GM21526 (cell line): ENCODE measurements at regions not wholly inside any gene's neighbourhood (a gene's known extent, or its start where the extent isn't known, plus 50 kb on each side); places are given as distances from the start of the nearest gene placed in this dataset.
"Not testable (repeated sequence)": the region's sequence is repeated elsewhere in the genome, so short reads cannot be mapped to it uniquely, and the experiment has no call there.

ENCODE experiments used
- ATAC-seq: cut with Tn5 transposase; IDR thresholded peaks from one replicate; pipeline ENCODE4 v1.9.1; 2021; ENCODE audit warnings: moderate library complexity; ENCODE audit not compliant: unreplicated experiment, low FRiP score

DNA sequence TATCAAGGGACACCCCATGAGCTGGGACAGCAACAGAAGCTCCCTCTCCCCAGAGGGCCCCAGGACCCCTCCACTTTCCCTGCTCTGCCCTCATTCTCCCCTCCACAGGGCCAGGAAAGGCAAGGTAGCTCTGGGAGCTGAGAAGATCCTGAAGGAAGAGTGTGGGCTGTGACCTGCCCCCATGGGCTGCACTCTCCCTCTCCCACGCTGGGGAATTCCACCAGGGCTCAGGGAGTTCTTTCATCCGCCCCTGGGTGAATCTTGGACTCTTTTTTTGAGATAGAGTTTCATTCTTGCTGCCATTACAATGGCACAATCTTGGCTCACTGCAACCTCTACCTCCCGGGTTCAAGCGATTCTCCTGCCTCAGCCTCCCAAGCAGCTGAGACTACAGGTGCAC is 73.8 kb downstream of the C9orf50 start:
- ATAC-seq: no peak

DNA sequence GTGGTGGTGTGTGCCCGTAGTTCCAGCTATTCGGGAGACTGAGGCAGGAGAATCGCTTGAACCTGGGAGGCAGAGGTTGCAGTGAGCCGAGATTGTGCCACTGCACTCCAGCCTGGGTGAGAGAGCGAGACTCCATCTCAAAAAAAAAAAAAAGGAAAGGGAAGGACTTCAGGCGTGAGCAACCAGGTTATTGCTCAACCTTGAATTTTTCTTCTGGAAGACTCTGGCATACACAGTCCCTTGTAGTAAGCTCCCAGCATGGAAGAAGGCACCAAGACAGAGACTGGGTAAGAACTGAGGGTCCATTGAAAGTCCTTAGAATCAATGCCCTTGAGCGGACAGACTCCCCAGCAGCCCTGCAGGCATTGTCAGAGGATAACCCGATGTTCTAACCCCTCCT is 75.0 kb downstream of the C9orf50 start:
- ATAC-seq: not testable (repeated sequence)

DNA sequence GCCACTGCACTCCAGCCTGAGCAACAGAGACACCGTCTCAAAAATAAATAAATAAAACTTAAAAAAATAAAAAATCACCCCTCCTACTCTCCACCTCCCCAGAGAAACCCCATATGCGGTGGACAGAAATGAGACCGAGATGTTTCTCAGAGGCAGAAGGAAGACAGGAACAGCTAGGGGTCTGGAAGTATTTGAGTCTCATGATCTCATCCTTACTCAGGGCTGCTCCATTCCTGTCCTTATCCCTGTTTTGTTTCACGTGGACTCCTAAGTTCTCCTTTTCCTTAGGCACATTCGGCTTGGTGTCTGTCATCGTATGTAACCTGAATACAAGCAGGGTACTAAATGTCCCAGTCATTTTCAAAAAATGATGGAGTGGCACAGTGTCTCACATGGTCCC is 76.1 kb downstream of the C9orf50 start:
- no peak for ATAC-seq

GRCh38 chr9:129542741-129543140 is 78.2 kb downstream of the C9orf50 start:
- no peak for ATAC-seq

DNA sequence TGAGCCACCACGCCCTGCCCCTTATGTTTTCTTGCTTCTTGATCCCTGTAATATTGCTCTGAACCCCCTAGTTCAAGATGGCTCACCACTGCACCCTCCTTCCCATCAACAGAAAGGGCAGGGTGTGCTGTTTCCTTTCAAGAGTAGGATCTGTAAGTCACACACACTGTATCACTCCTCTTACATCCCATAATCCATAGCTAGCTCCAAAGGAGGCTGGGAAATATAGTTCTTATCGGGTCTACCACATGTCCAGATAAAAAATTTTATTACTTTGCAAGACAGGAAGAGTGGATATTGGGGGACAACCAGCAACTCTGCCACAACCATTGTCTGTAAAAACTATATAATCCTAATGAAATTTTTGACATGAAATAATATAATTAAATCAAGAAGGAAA is 79.6 kb downstream of the C9orf50 start:
- no peak for ATAC-seq

DNA sequence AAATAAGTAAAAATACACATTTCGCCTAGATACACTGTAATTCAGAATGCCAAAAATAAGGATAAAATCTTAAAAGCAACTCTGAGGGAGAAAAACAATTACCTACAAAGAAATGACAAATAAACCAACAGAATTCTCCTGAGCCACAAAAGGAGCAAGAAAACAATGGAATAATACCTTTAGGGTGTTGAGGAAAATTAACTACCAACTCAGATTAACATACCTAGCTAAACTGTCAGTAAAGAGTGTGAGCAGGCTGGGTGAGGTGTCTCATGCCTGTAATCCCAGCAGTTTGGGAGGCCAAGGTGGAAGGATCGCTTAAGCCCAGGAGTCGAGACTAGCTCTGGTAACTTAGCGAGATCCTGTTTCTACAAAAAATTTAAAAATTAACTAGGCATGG is 81.5 kb downstream of the C9orf50 start:
- ATAC-seq: no peak

- not testable (repeated sequence) for ATAC-seq
Measured at GRCh38 chr9:129531860-129532402, 89.0 kb downstream of the C9orf50 start.

- not testable (repeated sequence) for ATAC-seq
Measured at GRCh38 chr9:129527955-129528354, 92.9 kb downstream of the C9orf50 start.

DNA sequence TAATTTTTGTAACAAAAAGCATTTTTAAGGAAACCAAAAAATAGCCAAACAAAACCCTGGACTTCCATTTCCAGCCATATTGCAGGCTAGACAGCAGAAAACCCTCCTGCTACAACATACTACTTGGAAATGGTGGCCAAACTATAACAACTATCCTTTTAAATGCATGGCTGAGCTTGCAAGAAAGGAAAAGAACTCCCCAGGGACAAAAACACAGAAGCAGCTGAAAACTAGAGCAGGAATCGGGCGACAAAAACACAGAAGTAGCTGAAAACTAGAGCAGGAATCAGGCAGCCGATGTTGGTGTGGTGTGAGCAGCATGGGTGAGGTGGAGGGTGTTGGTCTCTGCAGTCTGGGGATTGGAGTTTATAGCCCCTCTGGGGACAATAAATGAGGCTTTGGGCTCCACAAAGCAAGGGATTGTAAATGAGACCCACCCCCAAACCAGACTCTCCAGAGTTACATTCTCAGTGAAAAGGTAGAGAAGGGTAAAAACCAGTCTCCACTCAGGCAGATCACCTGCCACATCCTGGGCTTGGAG is 95.2 kb downstream of the C9orf50 start:
- ATAC-seq: no peak

GRCh38 chr9:129524582-129525270 is 96.2 kb downstream of the C9orf50 start:
- no peak for ATAC-seq

GRCh38 chr9:129523943-129524581 is 96.8 kb downstream of the C9orf50 start:
- no peak for ATAC-seq

- ATAC-seq: no peak
Measured at GRCh38 chr9:129522351-129522750, 98.5 kb downstream of the C9orf50 start.

GRCh38 chr9:129520082-129520481 is 100.8 kb downstream of the C9orf50 start:
- no peak for ATAC-seq

DNA sequence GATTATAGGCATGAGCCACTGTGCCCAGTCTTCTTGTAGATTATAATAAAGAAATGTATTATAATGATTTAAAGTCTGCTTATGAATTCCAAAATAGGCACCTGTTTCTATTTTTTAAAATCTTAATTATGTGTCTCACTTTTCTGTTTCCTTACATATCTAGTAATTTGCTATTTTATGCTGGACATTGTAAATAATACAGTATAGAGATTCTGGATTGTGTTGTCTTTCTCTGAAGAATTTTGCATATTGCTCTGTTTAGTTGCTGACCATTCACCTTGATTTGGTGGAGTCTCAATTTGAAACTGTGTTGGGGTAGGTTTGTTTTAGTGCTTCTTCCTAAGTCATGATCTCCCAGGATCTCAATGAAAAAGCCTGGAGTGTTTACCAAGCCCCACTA is 102.8 kb downstream of the C9orf50 start:
- no peak for ATAC-seq

DNA sequence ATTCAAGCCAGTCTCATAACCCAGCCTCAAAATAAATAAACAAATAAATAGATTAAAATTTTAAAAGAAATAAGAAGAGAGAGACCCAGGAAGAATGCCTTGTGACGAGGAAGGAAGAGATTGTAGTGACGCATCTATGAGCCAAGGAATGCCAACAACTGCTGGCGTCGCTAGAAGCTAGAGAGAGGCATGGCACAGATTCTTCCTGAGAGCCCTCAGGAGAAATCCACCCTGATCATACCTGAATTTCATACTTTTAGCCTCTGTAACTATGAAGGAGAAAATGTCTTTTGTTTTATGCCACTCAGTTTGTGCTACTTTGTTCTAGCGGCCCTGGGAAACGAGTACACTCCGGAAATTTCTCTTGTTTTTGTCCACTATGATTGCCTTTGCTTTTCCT is 103.9 kb downstream of the C9orf50 start:
- no peak for ATAC-seq

DNA sequence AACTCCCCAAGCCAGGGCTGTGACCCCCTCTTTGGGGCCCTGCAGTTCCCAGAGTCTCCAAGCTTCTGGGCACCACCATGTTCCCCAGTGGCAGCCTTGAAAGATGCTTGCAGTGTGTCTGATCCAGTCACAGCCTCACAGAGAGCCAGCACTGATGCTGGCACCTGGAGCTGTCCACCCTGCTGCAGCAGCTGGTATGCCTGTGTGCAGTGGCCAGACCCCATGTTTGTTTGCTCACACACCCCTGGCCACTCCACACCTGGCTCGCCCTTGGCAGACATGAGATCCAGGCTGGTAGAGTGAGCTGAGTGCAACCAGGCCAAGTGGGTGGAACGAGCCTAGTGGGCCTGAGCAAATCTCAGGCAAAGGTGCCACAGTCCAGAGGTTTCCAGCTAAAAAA is 106.0 kb downstream of the C9orf50 start:
- no peak for ATAC-seq

GRCh38 chr9:129514497-129514867 is 106.4 kb downstream of the C9orf50 start:
- no peak for ATAC-seq

DNA sequence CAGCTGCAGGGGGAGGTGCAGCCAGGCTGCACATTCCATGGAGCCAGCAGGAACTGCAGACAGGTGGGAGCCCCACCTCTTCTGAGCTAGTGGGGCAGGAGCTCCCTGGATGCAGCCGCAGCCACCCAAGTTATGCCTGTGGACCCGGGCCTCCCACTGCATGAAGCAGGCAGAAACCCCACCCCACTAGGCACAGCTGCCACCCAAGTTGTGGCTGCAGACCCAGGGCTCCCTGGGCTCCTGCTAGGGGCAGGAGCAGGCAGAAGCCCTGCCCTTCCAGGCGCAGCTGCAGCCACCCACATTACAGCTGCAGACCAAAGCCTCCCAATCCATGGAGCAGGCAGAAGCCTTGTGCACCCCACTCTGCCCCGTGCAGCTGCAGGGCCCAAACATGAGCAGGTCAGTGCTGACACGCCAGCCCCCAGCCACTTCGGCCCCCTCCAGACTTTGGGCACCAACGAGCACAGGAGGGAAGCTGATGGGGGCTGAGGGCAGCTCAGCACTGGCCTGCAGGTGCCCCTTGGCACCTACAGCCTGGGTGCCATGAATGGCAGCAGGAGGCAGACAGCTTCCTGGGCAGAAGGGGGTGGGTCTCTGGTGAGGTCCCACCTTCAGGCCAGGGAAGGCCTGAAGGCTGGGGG is 106.9 kb downstream of the C9orf50 start:
- no peak for ATAC-seq

GRCh38 chr9:129513282-129513681 is 107.6 kb downstream of the C9orf50 start:
- no peak for ATAC-seq

DNA sequence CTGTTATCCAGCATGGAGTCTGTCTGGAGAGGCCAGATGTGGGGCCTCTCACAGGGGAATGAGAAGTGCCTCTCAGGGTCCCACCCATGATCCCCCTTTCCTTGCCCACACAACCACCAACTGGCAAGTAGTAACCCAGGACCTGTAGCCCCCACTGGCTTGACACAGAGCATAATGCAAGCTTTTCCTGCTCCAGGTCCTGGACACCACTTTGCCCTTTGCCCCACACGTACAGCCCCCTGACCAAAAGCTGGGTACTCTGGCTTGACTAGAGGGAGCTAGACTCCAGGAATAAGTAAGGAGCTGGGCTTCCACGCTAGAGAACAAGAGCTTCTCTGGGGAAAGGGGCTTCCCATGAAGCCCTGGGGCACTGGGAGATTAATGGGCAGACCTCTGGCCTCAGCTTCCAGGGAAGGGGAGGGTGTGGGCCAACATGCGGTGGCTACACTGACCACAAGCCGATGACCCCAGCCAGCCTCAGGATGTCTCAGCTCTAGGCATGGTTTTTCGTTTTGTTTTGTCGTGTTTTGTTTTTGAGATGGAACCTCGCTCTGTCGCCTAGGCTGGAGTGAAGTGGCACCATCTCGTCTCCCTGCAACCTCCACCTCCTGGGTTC is 109.5 kb downstream of the C9orf50 start:
- no peak for ATAC-seq

GRCh38 chr9:129509533-129509928 is 111.4 kb downstream of the C9orf50 start:
- ATAC-seq: no peak
